GM18951 (cell line): ENCODE measurements at regions not wholly inside any gene's neighbourhood (a gene's known extent, or its start where the extent isn't known, plus 50 kb on each side); places are given as distances from the start of the nearest gene placed in this dataset.
"Not testable (repeated sequence)": the region's sequence is repeated elsewhere in the genome, so short reads cannot be mapped to it uniquely, and the experiment has no call there.

Source experiments
- POLR2A ChIP-seq: IDR thresholded peaks from 4 replicates; pipeline ENCODE4 v1.6.1; 2011; ENCODE audit warnings: mild to moderate bottlenecking; ENCODE audit not compliant: insufficient read length, insufficient read depth; ENCODE audit errors: extremely low read depth
- in situ Hi-C: fragments of 300-500 bp; cut with MboI; formaldehyde crosslinking; loops from one replicate; pipeline ENCODE4 v1.12.0; 2022; ENCODE audit warnings: low sequenced_read_pairs, mixed read lengths, inconsistent platforms; ENCODE audit not compliant: unreplicated experiment

DNA sequence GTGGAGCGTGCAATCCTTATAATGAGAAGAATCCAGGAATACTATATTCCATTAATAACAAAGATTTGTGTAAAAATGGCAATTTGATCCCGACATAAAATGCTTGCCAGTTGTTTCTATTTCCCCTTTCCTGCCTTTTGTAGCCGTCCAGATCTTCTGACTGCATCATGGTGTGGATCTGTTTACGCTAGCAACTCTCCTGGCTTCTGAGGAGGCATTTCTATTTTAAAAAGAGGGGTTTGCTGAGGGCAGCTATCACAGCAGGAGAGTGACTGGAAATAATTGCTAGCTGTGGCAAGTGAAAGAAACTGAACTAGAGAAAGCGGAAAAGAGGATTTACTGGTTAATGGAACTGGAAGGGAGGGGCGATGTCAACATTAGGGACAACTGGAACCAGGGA lies 145.6 kb downstream of the ATP23 start:
- no peak for TF ChIP-seq POLR2A
- in situ Hi-C loops: no loop called here

DNA sequence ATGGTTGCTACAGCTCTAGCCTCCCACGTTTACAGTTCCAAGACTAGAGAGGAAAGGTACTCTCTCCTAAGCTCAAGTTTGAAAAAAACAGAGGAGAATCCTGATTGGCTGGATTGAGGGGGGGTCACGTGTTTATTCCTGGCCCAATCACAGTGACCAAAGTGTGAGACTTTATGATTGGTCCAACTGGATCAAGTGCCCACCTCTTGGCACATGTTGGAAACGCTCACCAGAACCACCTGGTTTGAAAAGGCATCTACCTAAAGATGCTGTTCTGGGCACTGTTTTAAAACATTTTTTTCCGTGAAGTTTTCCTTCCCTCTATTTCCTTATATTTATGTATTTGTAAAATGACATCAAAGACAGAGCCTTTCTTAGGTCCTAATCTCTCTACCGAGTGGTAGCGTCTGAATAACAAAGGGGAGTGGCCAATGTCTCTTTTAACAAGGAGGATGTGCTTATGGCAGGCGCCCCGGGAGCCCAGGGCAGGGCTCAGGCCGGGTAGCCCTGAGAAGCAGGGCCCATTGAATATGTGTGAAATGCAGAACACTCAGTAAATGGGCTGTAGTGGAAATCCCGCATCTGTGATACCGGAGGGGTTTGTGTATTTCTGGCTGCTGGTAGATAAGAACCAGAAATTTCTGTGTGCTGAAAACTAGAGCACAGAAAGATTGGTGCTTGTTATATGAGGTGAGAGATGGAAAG lies 146.2 kb downstream of the ATP23 start:
- no peak for TF ChIP-seq POLR2A
- in situ Hi-C loops: no loop called here

DNA sequence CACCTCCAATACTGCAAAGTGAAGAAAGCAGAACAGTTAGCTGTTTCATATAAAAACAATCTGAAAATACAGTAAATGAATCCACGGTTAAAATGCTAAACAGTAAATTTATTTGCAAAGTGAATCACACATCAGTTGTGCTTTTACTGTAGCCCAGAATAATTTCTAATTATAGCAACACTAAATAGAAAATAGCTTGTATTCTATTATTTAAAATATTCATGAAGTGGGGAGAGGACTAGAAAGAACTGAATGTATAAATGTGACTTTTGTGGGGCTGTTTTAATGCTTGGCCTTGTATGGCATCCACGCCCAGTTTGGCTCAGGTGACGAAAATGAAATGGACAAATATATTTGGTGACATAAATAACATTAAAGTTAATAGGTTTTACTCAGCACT lies 148.2 kb downstream of the ATP23 start:
- no peak for TF ChIP-seq POLR2A
- in situ Hi-C loops: no loop called here

DNA sequence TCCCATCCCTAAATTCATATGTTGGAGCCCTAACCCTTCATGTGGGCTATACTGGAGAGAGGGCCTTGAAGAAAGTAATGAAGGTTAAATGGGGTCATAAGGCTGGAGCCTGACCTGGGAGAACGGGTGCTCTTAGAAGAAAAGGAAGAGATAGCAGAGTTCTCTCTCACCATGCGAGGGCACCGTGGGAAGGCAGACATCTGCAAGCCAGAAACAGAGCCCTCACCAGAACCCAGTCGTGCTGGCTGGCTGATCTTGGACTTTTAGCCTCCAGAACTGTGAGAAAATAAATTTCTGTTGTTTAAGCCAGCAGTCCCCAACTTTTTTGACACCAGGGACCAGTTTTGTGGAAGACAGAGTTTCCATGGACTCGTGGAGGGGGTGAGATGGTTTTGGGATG lies 149.3 kb downstream of the ATP23 start:
- TF ChIP-seq POLR2A: no peak
- in situ Hi-C loops: no loop called here

DNA sequence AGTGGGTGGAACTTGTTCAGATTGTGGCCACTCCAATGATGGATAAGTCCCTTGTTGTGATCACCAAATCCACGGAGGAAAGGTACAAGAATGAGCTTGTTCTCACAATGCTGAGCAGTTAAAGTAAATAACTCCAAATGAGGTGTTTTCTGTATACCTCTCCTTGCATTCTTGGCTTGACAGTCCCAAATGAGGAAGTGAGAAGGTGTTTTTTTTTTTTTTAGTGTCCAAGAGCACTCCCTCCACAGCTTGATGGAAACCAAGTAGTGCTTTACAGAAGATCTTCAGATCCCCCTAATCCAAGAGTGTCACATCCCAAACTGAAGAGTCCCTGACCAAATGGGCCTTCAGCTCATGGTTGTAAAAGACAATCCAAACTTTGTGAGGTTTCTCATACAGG lies 153.6 kb downstream of the ATP23 start:
- no peak for TF ChIP-seq POLR2A
- in situ Hi-C loops: no loop called here

DNA sequence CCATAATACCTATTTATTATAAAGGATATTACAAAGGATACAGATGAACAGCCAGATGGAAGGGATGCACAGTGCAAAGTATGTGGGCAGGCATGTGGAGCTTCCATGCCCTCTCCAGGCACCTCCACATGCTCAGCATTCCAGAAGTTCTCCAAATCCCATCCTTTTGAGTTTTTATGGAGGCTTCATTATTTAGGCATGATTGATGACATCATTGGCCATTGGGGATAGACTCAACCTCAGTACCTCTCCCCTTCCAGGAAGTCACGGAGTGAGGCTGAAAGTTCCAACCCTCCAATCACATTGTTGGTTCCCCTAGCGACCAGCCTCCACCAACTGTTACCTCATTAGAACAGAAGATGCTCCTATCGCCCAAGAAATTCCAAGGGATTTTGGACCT lies 156.4 kb downstream of the ATP23 start:
- TF ChIP-seq POLR2A: no peak
- in situ Hi-C loops: no loop called here

DNA sequence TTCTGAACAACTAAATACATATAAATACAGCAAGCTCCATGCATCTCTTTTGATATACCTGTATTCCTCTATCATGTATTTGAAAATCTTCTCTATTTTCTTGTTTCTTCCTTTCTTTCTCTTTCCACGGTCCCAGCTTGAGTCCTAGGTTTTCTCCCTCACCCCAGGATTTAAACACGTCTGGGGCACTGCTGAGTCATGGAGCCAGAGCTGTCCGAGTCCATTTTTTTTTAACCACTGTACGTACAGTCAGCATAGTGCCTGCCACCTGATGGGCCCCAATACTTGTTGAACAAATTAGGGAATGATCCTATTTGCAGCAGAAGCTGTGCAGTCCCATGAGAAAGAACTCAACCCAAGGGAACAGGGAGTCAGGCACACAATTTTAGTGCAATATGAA lies 158.1 kb downstream of the ATP23 start:
- in situ Hi-C loops: no loop called here
- no peak for TF ChIP-seq POLR2A

DNA sequence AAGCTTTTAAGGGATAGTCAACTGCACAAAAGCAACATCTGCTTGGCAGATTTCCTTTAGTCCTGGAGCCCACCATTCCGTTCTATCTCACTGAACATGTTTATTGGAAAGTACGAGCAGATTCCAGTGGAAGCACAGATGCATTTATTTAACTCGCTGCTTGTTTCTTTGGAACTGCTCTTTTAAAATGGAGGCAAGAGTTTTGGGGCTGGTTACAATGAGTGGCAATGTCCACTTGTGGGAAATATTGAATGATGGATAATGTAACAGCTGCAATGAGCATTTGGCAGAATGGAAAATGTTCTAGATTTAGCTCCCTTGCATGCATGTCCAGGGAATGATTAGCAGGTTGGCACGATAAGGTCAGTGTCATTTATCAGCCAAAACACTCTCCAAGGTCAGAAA lies 163.0 kb downstream of the ATP23 start:
- no peak for TF ChIP-seq POLR2A
- in situ Hi-C loops: no loop called here

DNA sequence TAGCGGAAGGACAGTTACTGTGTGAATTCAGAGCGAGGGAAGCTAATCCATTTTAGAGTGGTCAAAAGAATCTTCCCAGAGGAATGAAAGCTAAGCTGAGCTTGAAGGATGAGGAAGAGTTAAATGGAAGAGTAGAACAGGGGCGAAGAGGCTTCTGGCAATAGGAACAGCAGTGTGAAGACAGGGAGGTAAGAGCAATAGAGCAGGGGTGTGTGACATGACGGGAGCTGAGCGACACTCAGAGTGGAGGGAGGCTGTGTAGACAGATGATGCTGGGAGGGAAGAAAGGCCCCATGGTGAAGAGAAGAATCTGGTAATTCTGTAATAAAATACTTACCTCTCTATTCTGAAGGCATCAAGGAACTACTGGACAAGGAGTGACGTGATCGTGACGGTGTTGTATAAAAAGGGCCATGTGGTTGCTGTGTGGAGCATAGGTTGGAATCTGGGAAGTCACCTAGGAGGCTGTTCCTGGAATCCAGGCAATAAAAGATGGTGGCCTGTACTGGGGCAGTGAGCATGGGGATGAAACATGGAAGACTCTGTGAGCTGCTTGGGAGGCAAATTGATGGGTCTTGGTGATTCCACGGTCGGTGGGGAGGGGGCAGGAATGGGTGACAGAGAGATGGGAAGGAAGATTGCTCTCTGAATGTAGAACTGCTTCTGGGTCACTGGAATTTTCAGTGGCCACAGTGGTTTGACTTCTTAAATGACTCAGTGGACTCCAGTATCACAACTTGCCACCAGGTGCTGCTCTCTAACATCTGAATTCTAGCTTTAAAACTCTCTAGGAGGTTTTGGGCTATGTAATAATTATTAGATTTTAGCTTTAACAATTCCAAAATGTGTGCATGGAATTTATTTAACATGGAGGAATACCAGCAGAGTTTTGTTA lies 164.1 kb downstream of the ATP23 start:
- no peak for TF ChIP-seq POLR2A
- in situ Hi-C loops: no loop called here

DNA sequence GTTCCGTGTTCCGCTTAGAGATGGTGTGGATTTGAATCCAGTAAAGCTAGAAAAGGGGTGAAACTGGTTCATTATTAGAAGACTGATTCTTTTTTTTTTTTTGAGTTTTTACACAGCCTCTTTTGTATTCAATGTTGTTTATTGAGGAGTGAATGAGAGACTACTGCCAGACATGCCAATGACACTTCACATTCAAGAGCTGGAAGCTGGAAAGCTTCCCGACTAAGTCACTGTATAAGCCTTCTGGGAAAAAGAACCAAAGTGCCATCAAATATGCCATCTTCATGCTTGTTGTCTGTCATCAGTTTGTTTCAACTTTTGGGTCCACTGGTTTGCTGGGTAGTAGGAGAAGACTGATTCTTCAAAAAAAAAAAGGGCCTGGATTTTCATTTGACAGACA lies 164.8 kb downstream of the ATP23 start:
- in situ Hi-C loops: no loop called here
- no peak for TF ChIP-seq POLR2A

DNA sequence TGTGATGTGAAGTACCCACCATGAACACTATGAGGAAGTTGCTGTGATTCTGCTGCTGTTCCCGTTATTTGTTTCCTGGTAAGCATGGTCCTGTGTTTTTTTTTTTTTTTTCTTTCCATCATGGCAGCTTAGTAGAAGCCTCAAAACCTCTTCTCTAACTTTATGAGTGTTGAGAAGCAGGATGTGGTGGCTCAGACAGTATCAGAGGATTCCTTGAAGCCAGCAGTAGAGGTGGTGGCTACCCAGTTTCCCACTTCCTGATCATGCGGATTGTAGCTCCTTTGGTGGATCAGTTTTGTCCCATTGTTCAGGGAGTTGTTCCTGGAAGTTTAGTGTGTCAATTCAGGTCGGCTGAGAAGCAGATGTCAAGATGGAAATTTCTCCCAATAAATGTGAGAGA lies 175.8 kb downstream of the ATP23 start:
- no peak for TF ChIP-seq POLR2A

DNA sequence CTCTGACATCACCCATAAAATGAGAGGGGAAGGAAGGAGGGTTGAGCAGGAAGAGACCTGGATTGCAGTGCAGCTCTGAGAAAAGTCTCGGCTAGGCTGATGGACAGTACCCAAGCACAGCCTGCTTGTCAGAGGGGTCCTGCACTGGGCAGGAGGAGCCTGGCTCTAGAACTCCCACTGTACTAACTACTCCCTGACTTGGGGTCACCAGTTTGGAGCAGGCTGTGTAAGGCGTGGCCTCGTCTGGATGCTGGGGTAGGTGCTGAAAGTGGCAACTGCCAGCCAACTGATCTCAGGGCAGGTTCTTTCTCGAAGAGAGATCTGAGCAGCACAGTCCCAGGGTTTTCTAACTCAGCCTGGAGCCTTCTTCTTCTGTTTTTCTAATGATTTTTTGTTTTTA lies 176.3 kb downstream of the ATP23 start:
- no peak for TF ChIP-seq POLR2A
- in situ Hi-C loops: no loop called here

More for the DNA sequence above, 175.8 kb downstream of the ATP23 start:
- in situ Hi-C loops: no loop called here

DNA sequence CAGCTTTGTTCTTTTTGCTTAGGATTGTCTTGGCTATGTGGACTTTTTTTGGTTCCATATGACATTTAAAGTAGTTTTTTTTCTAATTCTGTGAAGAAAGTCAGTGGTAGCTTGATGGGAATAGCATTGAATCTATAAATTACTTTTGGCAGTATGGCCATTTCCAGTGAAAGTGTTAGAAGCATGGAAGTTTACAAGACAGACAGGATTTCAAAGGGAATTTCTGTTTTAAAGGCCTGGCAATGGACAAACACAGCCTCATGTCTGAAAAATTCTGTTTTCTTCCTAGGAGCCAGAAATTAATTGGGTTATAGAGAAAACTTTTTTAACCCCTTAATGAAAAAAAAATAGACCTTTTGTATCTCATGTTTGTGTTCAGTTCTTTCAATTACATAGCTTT lies 184.4 kb downstream of the ATP23 start:
- in situ Hi-C loops: not testable (repeated sequence)
